HepG2 (cell line): ENCODE measurements at regions not wholly inside any gene's neighbourhood (a gene's known extent, or its start where the extent isn't known, plus 50 kb on each side); places are given as distances from the start of the nearest gene placed in this dataset.

ENCODE experiments used
- ATAC-seq: fragments of 200-7000 bp; cut with Tn5 transposase; 3 replicates; pipeline ENCODE4 v1.9.1; 2020; ENCODE audit warnings: mild to moderate bottlenecking, moderate library complexity
- BruUV-seq: library from RNA; stranded (reverse); fragments of 400-500 nt; replicated peaks from 2 replicates; lab custom pipeline; 2021; lab: Mats Ljungman, UMichigan
- CTCF ChIA-PET: fragments of 300-600 bp; formaldehyde crosslinking; extraction: SDS; loops from one replicate; lab custom pipeline; 2021; ENCODE audit warnings: low total read pairs, inconsistent platforms, low intra/inter-chr PET ratio; lab: Yijun Ruan, JAX
- POLR2A ChIA-PET: fragments of 350-600 bp; sonication (Branson Sonifier 250); formaldehyde crosslinking; loops from one replicate; lab custom pipeline; 2020; ENCODE audit warnings: antibody characterized with exemption, inconsistent platforms; lab: Yijun Ruan, JAX
- DNase-seq: peaks from one replicate; pipeline ENCODE4 v3.0.0-alpha.2; 2015; ENCODE audit warnings: low spot score
- FAIRE-seq: peaks from 3 replicates; lab custom pipeline; 2011; peaks lifted over from hg19 to GRCh38; lab: Jason Lieb, UNC
- H2AFZ ChIP-seq: one replicate; pipeline ENCODE4 v1.6.1; 2011; ENCODE audit warnings: low read length, inconsistent platforms
- H3K27ac ChIP-seq: fragments of 300-600 bp; 3 replicates; pipeline ENCODE4 v1.8.0; 2011; ENCODE audit warnings: mixed run types, mild to moderate bottlenecking, mixed read lengths, low read length, inconsistent platforms; ENCODE audit not compliant: insufficient read depth; ENCODE audit errors: extremely low read length
- H3K27me3 ChIP-seq, 2 experiments: fragments of 200-600 bp in 1 of 2; 2 replicates in 1 of 2; 3 replicates in 1 of 2; pipeline versions ENCODE4 v1.6.0 to v1.8.0; 2011; ENCODE audit warnings: low read length in 2 of 2, mild to moderate bottlenecking in 2 of 2, moderate library complexity in 2 of 2, inconsistent platforms in 1 of 2; ENCODE audit not compliant: insufficient read depth in 2 of 2, control insufficient read depth in 1 of 2
- H3K36me3 ChIP-seq, 2 experiments: fragments of 200-600 bp in 1 of 2; replicated peaks in 1 of 2; 2 replicates in 1 of 2; 3 replicates in 1 of 2; pipeline versions ENCODE4 v1.5.1 to v1.8.0; 2011; ENCODE audit warnings: low read length in 2 of 2, inconsistent platforms in 1 of 2; ENCODE audit not compliant: insufficient read depth in 2 of 2, control insufficient read depth in 1 of 2
- H3K4me1 ChIP-seq: 2 replicates; pipeline ENCODE4 v1.5.1; 2012; ENCODE audit warnings: low read length, inconsistent platforms; ENCODE audit not compliant: insufficient read depth
- H3K4me2 ChIP-seq: 2 replicates; pipeline ENCODE4 v1.6.0; 2011; ENCODE audit warnings: low read depth, low read length, inconsistent platforms
- H3K4me3 ChIP-seq, 3 experiments: fragments of 200-600 bp in 1 of 3; sonication (generic), shearing (Covaris generic) in 1 of 3; replicated peaks in 1 of 3; 2 replicates each; pipeline ENCODE4 v1.5.1; 2011 to 2016; ENCODE audit warnings: low read length in 3 of 3, inconsistent platforms in 2 of 3, low read depth in 2 of 3, mild to moderate bottlenecking in 2 of 3, control low read depth in 1 of 3, mixed read lengths in 1 of 3; ENCODE audit not compliant: insufficient read depth in 1 of 3
- H3K79me2 ChIP-seq: one replicate; pipeline ENCODE4 v1.6.1; 2011; ENCODE audit warnings: low read length, inconsistent platforms; ENCODE audit not compliant: insufficient read depth
- H3K9ac ChIP-seq: 2 replicates; pipeline ENCODE4 v1.6.0; 2011; ENCODE audit warnings: mild to moderate bottlenecking, low read depth, low read length, inconsistent platforms; ENCODE audit not compliant: insufficient read depth
- H3K9me3 ChIP-seq: 2 replicates; pipeline ENCODE4 v1.5.1; 2012; ENCODE audit warnings: mild to moderate bottlenecking, low read length
- H4K20me1 ChIP-seq: 2 replicates; pipeline ENCODE4 v1.6.0; 2011; ENCODE audit warnings: inconsistent platforms, mild to moderate bottlenecking, low read length, moderate library complexity; ENCODE audit not compliant: insufficient read depth
- ARNT2 ChIP-seq: sonication (generic); formaldehyde crosslinking; IDR thresholded peaks from 2 replicates; pipeline ENCODE4 v1.8.0; 2022; ENCODE audit warnings: mild to moderate bottlenecking, low read depth, missing genetic modification reagents, moderate library complexity
- DPF2 ChIP-seq: sonication (generic); formaldehyde crosslinking; IDR thresholded peaks from 2 replicates; pipeline ENCODE4 v1.4.0; 2020; ENCODE audit warnings: mild to moderate bottlenecking, low read depth, missing genetic modification reagents, borderline replicate concordance
- ESRRA ChIP-seq: sonication (generic); formaldehyde crosslinking; IDR thresholded peaks from 2 replicates; pipeline ENCODE4 v1.5.1; 2020; ENCODE audit warnings: mild to moderate bottlenecking, low read depth, missing genetic modification reagents
- MYNN ChIP-seq: sonication (generic); formaldehyde crosslinking; IDR thresholded peaks from 2 replicates; pipeline ENCODE4 v1.4.0; 2020; ENCODE audit warnings: mild to moderate bottlenecking, low read depth, missing genetic modification reagents
- NFE2L1 ChIP-seq: sonication (generic); formaldehyde crosslinking; IDR thresholded peaks from 2 replicates; pipeline ENCODE4 v1.4.0; 2020; ENCODE audit warnings: missing genetic modification reagents, mild to moderate bottlenecking, borderline replicate concordance
- PHB2 ChIP-seq: fragments of 450-650 bp; IDR thresholded peaks from 2 replicates; pipeline ENCODE4 v1.6.1; 2018; ENCODE audit not compliant: partially characterized antibody
- RFXAP ChIP-seq: sonication (generic); formaldehyde crosslinking; IDR thresholded peaks from 2 replicates; pipeline ENCODE4 v1.4.0; 2020; ENCODE audit warnings: missing genetic modification reagents, borderline replicate concordance
- SIX1 ChIP-seq: sonication (generic); formaldehyde crosslinking; IDR thresholded peaks from 2 replicates; pipeline ENCODE4 v1.4.0; 2020; ENCODE audit warnings: missing genetic modification reagents, borderline replicate concordance
- SYNCRIP ChIP-seq: fragments of 200-400 bp; formaldehyde crosslinking; IDR thresholded peaks from 2 replicates; pipeline ENCODE4 v1.6.1; 2018; ENCODE audit warnings: mild to moderate bottlenecking, low read depth, low read length; ENCODE audit not compliant: insufficient read depth
- ZNF337 ChIP-seq: sonication (generic); formaldehyde crosslinking; IDR thresholded peaks from 2 replicates; pipeline ENCODE4 v1.5.1; 2020; ENCODE audit warnings: missing genetic modification reagents, low read depth, mild to moderate bottlenecking, borderline replicate concordance
- ZNF564 ChIP-seq: sonication (generic); formaldehyde crosslinking; IDR thresholded peaks from 2 replicates; pipeline ENCODE4 v1.8.1; 2023; ENCODE audit warnings: mild to moderate bottlenecking, missing genetic modification reagents
- ZNF570 ChIP-seq: sonication (generic); formaldehyde crosslinking; IDR thresholded peaks from 2 replicates; pipeline ENCODE4 v1.4.0; 2020; ENCODE audit warnings: mild to moderate bottlenecking, missing genetic modification reagents, borderline replicate concordance
- ZNF607 ChIP-seq: sonication (generic); formaldehyde crosslinking; IDR thresholded peaks from 2 replicates; pipeline ENCODE4 v1.5.1; 2020; ENCODE audit warnings: missing genetic modification reagents, mild to moderate bottlenecking, borderline replicate concordance
- ZNF616 ChIP-seq: sonication (generic); formaldehyde crosslinking; IDR thresholded peaks from 2 replicates; pipeline ENCODE4 v1.5.0; 2020; ENCODE audit warnings: low read depth, mild to moderate bottlenecking, missing genetic modification reagents
- ZNF619 ChIP-seq: sonication (generic); formaldehyde crosslinking; IDR thresholded peaks from 2 replicates; pipeline ENCODE4 v1.4.0; 2020; ENCODE audit warnings: mild to moderate bottlenecking, missing genetic modification reagents
- ZZZ3 ChIP-seq: sonication (generic); formaldehyde crosslinking; IDR thresholded peaks from 2 replicates; pipeline ENCODE4 v1.4.0; 2020; ENCODE audit warnings: missing genetic modification reagents, mild to moderate bottlenecking, borderline replicate concordance
- WGBS: methylation state at CpG from one replicate; pipeline ENCODE4 v1.1.6; 2017; ENCODE audit warnings: low lambda C conversion rate; 5-methylcytosine and 5-hydroxymethylcytosine counted together
- in situ Hi-C: cut with HindIII; loops from 2 replicates; pipeline ENCODE4 v1.10.0; 2017; ENCODE audit warnings: low pct_unique_long_range_greater_than_20kb; ENCODE audit not compliant: extremely low pct_ligation_motif_present
- intact Hi-C: fragments of 100-400 bp; cut with micrococcal nuclease; formaldehyde crosslinking; loops from one replicate; pipeline ENCODE4 v1.10.0; 2022; ENCODE audit not compliant: unreplicated experiment
- TF ChIP-seq, protein P1 (sequence below): sonication (generic); formaldehyde crosslinking; conservative IDR thresholded peaks from 2 replicates; pipeline ENCODE4 v1.5.0; 2020; ENCODE audit warnings: missing genetic modification reagents
- TF ChIP-seq, protein P2 (sequence below): sonication (generic); formaldehyde crosslinking; IDR thresholded peaks from 2 replicates; pipeline ENCODE4 v1.8.0; 2022; ENCODE audit warnings: mild to moderate bottlenecking, missing genetic modification reagents, borderline replicate concordance
- TF ChIP-seq, protein P3 (sequence below): IDR thresholded peaks from 2 replicates; pipeline ENCODE4 v1.6.1; 2012; ENCODE audit warnings: inconsistent platforms

DNA sequence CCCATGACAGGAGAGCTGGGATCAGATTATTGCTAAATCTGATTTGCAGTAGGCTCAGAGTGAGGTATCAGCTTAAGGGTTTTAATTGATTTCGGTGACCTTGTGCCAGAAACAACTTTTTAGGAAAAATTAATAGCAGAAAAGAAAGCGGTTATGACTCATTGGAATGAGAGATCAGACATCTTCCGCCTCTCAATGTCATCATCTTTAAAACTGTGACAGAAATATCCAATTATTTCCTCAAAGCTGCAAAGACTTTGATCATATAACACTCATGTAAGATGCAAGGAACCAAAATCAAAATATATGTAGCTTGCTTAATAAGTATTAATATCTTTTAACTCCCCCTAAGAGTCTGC lies 190.1 kb upstream of the FOXF1 start (continued):
- TF ChIP-seq ZNF564 (no peak), ZZZ3 (CRISPR knock-in tag) (no peak)

DNA sequence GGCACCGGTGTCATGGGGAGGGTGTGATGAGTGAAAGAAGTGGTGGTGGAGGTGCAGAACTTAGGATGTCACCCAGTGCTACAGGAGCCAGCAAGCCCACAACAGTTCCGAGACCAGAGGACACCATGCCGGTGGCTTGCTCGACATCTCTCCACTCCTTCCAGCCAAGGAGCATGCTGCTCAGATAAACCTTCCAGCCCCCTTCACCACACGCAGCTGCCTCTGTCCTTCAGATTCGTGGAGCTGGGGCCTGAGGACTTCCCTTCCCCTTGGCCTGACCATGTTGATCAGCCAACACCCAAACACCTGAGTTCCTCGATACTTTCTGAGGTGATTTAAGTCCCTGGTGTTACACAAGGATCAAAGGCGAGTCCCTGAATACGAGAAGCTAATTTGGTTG lies 188.8 kb upstream of the FOXF1 start:
- ChIA-PET CTCF (no interaction called here), POLR2A (no interaction called here)
- Histone ChIP-seq H4K20me1 (no peaks in the 10 kb centered on the region; the same call in 1 of the 2 replicates), H2AFZ (no peak overlapping the region), H3K4me1 (no peaks in the 10 kb centered on the region), H3K4me3 (no peak overlapping the region), H3K27me3 (peaks cover 4 to 12% of the 10 kb centered on the region in 2 experiments; a peak in 2 of 5 replicates), H3K79me2 (no peaks in the 10 kb centered on the region), H3K4me2 (no peak overlapping the region), H3K9ac (no peak overlapping the region), H3K36me3 (no peaks in the 10 kb centered on the region), H3K9me3 (no peaks in the 10 kb centered on the region), H3K27ac (no peak overlapping the region)
- 41% methylated on average over 8 of the region's 9 CpGs for WGBS
- BruUV-seq = no TSS peak
- DNase-seq (no peak), FAIRE-seq (no peak), ATAC-seq (no peak)
- intact Hi-C loops = no loop called here
- no peak for TF ChIP-seq PHB2
- no peak for TF ChIP-seq RFXAP
- TF ChIP-seq SYNCRIP = no peak
- TF ChIP-seq, protein P1, sequence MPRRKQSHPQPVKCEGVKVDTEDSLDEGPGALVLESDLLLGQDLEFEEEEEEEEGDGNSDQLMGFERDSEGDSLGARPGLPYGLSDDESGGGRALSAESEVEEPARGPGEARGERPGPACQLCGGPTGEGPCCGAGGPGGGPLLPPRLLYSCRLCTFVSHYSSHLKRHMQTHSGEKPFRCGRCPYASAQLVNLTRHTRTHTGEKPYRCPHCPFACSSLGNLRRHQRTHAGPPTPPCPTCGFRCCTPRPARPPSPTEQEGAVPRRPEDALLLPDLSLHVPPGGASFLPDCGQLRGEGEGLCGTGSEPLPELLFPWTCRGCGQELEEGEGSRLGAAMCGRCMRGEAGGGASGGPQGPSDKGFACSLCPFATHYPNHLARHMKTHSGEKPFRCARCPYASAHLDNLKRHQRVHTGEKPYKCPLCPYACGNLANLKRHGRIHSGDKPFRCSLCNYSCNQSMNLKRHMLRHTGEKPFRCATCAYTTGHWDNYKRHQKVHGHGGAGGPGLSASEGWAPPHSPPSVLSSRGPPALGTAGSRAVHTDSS (CRISPR knock-in tag) = no peak
- no peak for TF ChIP-seq ZNF619 (CRISPR knock-in tag)
- TF ChIP-seq, protein P2, sequence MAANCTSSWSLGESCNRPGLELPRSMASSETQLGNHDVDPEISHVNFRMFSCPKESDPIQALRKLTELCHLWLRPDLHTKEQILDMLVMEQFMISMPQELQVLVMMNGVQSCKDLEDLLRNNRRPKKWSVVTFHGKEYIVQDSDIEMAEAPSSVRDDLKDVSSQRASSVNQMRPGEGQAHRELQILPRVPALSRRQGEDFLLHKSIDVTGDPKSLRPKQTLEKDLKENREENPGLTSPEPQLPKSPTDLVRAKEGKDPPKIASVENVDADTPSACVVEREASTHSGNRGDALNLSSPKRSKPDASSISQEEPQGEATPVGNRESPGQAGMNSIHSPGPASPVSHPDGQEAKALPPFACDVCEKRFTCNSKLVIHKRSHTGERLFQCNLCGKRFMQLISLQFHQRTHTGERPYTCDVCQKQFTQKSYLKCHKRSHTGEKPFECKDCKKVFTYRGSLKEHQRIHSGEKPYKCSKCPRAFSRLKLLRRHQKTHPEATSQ = no peak
- TF ChIP-seq, protein P3, sequence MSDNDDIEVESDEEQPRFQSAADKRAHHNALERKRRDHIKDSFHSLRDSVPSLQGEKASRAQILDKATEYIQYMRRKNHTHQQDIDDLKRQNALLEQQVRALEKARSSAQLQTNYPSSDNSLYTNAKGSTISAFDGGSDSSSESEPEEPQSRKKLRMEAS = no peak
- no peak for TF ChIP-seq SIX1
- TF ChIP-seq ZNF616 (CRISPR knock-in tag) = no peak
- TF ChIP-seq NFE2L1 (CRISPR knock-in tag) = no peak
- TF ChIP-seq DPF2 (CRISPR knock-in tag) = no peak
- TF ChIP-seq ZNF337 (CRISPR knock-in tag) = no peak
- no peak for TF ChIP-seq ZNF607 (CRISPR knock-in tag)
- TF ChIP-seq ESRRA = no peak
- TF ChIP-seq MYNN (CRISPR knock-in tag) = no peak
- no peak for TF ChIP-seq ZNF570
- no peak for TF ChIP-seq ARNT2 (CRISPR knock-in tag)
- in situ Hi-C loops = no loop called here
